ENCODE measurements at regions not wholly inside any gene's neighbourhood (a gene's known extent, or its start where the extent isn't known, plus 50 kb on each side); places are given as distances from the start of the nearest gene placed in this dataset.

GRCh38 chr14:42187846-42188245 is 581.2 kb downstream of the LRFN5 start:
- no peak for TF ChIP-seq CTCF (IDR thresholded peaks at IDR 0.05; ENCODE audit: insufficient read depth, low read length, poor library complexity, severe bottlenecking)
- Histone ChIP-seq H3K36me3 (ENCODE audit: control insufficient read depth, insufficient read depth, low read length) (no peaks in the 10 kb centered on the region), H3K27me3 (replicated peaks; ENCODE audit: control insufficient read depth, insufficient read depth, low read length) (no peaks in the 10 kb centered on the region), H3K4me3 (replicated peaks; ENCODE audit: low read depth, low read length) (no peak overlapping the region)
- no peak for DNase-seq (ENCODE audit: extremely low read depth, insufficient read length)

- no peak overlapping the region for H3K4me3 ChIP-seq (replicated peaks; ENCODE audit: low read depth, low read length)
- no peak for DNase-seq (ENCODE audit: extremely low read depth, insufficient read length)
- no peaks in the 10 kb centered on the region for H3K36me3 ChIP-seq (ENCODE audit: control insufficient read depth, insufficient read depth, low read length)
- no peaks in the 10 kb centered on the region for H3K27me3 ChIP-seq (replicated peaks; ENCODE audit: control insufficient read depth, insufficient read depth, low read length)
- no peak for TF ChIP-seq CTCF (IDR thresholded peaks at IDR 0.05; ENCODE audit: insufficient read depth, low read length, poor library complexity, severe bottlenecking)
These were observed 579.0 kb downstream of the LRFN5 start for GRCh38 chr14:42185718-42186117.

GRCh38 chr14:42174357-42174756 is 567.7 kb downstream of the LRFN5 start:
- no peak for TF ChIP-seq CTCF (IDR thresholded peaks at IDR 0.05; ENCODE audit: insufficient read depth, low read length, poor library complexity, severe bottlenecking)
- Histone ChIP-seq H3K36me3 (ENCODE audit: control insufficient read depth, insufficient read depth, low read length) (no peaks in the 10 kb centered on the region), H3K27me3 (replicated peaks; ENCODE audit: control insufficient read depth, insufficient read depth, low read length) (no peaks in the 10 kb centered on the region), H3K4me3 (replicated peaks; ENCODE audit: low read depth, low read length) (no peak overlapping the region)
- DNase-seq (ENCODE audit: extremely low read depth, insufficient read length): no peak

- no peak for TF ChIP-seq CTCF (IDR thresholded peaks at IDR 0.05; ENCODE audit: insufficient read depth, low read length, poor library complexity, severe bottlenecking)
- H3K36me3 ChIP-seq (ENCODE audit: control insufficient read depth, insufficient read depth, low read length): no peaks in the 10 kb centered on the region
- H3K4me3 ChIP-seq (replicated peaks; ENCODE audit: low read depth, low read length): no peak overlapping the region
- DNase-seq (ENCODE audit: extremely low read depth, insufficient read length): no peak
- no peaks in the 10 kb centered on the region for H3K27me3 ChIP-seq (replicated peaks; ENCODE audit: control insufficient read depth, insufficient read depth, low read length)
These were observed 566.5 kb downstream of the LRFN5 start for GRCh38 chr14:42173206-42173605.

- H3K27me3 ChIP-seq (replicated peaks; ENCODE audit: control insufficient read depth, insufficient read depth, low read length): no peaks in the 10 kb centered on the region
- H3K36me3 ChIP-seq (ENCODE audit: control insufficient read depth, insufficient read depth, low read length): no peaks in the 10 kb centered on the region
- H3K4me3 ChIP-seq (replicated peaks; ENCODE audit: low read depth, low read length): no peak overlapping the region
- TF ChIP-seq CTCF (IDR thresholded peaks at IDR 0.05; ENCODE audit: insufficient read depth, low read length, poor library complexity, severe bottlenecking): no peak
- no peak for DNase-seq (ENCODE audit: extremely low read depth, insufficient read length)
These were observed 565.6 kb downstream of the LRFN5 start for GRCh38 chr14:42172304-42172703.

GRCh38 chr14:42163136-42163535 is 556.5 kb downstream of the LRFN5 start:
- no peaks in the 10 kb centered on the region for H3K27me3 ChIP-seq (replicated peaks; ENCODE audit: control insufficient read depth, insufficient read depth, low read length)
- no peak overlapping the region for H3K4me3 ChIP-seq (replicated peaks; ENCODE audit: low read depth, low read length)
- no peaks in the 10 kb centered on the region for H3K36me3 ChIP-seq (ENCODE audit: control insufficient read depth, insufficient read depth, low read length)
- no peak for TF ChIP-seq CTCF (IDR thresholded peaks at IDR 0.05; ENCODE audit: insufficient read depth, low read length, poor library complexity, severe bottlenecking)
- no peak for DNase-seq (ENCODE audit: extremely low read depth, insufficient read length)

All from GM06990 (cell line).